Caco-2 (cell line): ENCODE measurements at regions not wholly inside any gene's neighbourhood (a gene's known extent, or its start where the extent isn't known, plus 50 kb on each side); places are given as distances from the start of the nearest gene placed in this dataset.

ENCODE experiments used
- BruUV-seq: library from RNA; stranded (reverse); fragments of 400-500 nt; replicated peaks from 2 replicates; lab custom pipeline; 2021; lab: Mats Ljungman, UMichigan
- CTCF ChIA-PET: fragments of 300-600 bp; sonication (Branson Sonifier 250); formaldehyde crosslinking; loops from one replicate; lab custom pipeline; 2022; ENCODE audit warnings: antibody characterized with exemption; lab: Charles Lee
- POLR2A ChIA-PET: fragments of 300-600 bp; sonication (Branson Sonifier 250); formaldehyde crosslinking; loops from one replicate; lab custom pipeline; 2022; ENCODE audit warnings: antibody characterized with exemption; lab: Charles Lee
- DNase-seq, 2 experiments: peaks; one replicate each; pipeline versions ENCODE4 v3.0.0 to v3.0.0-alpha.2; 2020 to 2022
- H3K27me3 ChIP-seq: replicated peaks from 2 replicates; pipeline ENCODE4 v1.6.0; 2011; ENCODE audit warnings: low read length; ENCODE audit not compliant: control insufficient read depth, insufficient read depth
- H3K36me3 ChIP-seq: 2 replicates; pipeline ENCODE4 v1.5.1; 2011; ENCODE audit warnings: low read length; ENCODE audit not compliant: control insufficient read depth, insufficient read depth
- H3K4me1 ChIP-seq: fragments of 250-450 bp; sonication (Bioruptor Pico); 2 replicates; pipeline ENCODE4 v1.5.1; 2020; ENCODE audit warnings: mild to moderate bottlenecking
- H3K4me3 ChIP-seq: 2 replicates; pipeline ENCODE4 v1.5.1; 2011; ENCODE audit warnings: low read depth, mild to moderate bottlenecking, control low read depth, low read length
- H3K9me3 ChIP-seq: fragments of 250-450 bp; sonication (Bioruptor Pico); 2 replicates; pipeline ENCODE4 v1.5.1; 2020; ENCODE audit warnings: mild to moderate bottlenecking, moderate library complexity
- H3K27ac Mint-ChIP-seq: one replicate; pipeline ENCODE4 v1.8.0; 2022; ENCODE audit warnings: mixed read lengths; ENCODE audit not compliant: unreplicated experiment
- H3K27me3 Mint-ChIP-seq: one replicate; pipeline ENCODE4 v1.8.0; 2022; ENCODE audit warnings: mixed read lengths; ENCODE audit not compliant: insufficient read depth, unreplicated experiment
- H3K36me3 Mint-ChIP-seq: one replicate; pipeline ENCODE4 v1.8.0; 2022; ENCODE audit warnings: mild to moderate bottlenecking, mixed read lengths; ENCODE audit not compliant: insufficient read depth, unreplicated experiment
- H3K4me1 Mint-ChIP-seq: one replicate; pipeline ENCODE4 v1.8.0; 2022; ENCODE audit warnings: low read depth, mixed read lengths; ENCODE audit not compliant: unreplicated experiment
- H3K4me3 Mint-ChIP-seq: one replicate; pipeline ENCODE4 v1.8.0; 2022; ENCODE audit warnings: mild to moderate bottlenecking, moderate library complexity, mixed read lengths; ENCODE audit not compliant: unreplicated experiment
- H3K9me3 Mint-ChIP-seq: one replicate; pipeline ENCODE4 v1.8.0; 2022; ENCODE audit warnings: mixed read lengths; ENCODE audit not compliant: unreplicated experiment
- intact Hi-C: fragments of 100-400 bp; cut with micrococcal nuclease; formaldehyde crosslinking; loops from one replicate; pipeline ENCODE4 v1.10.0; 2022; ENCODE audit not compliant: unreplicated experiment
- TF ChIP-seq, protein P1 (sequence below), 2 experiments: fragments of 200-600 bp in 1 of 2; IDR thresholded peaks; 1 replicate in 1 of 2; 2 replicates in 1 of 2; pipeline versions ENCODE4 v1.5.1 to v1.8.0; 2011 to 2022; ENCODE audit warnings: antibody characterized with exemption in 1 of 2, control low read depth in 1 of 2, inconsistent platforms in 1 of 2, low read depth in 1 of 2, low read length in 1 of 2, mild to moderate bottlenecking in 1 of 2, moderate library complexity in 1 of 2; ENCODE audit not compliant: insufficient read depth in 1 of 2, severe bottlenecking in 1 of 2, unreplicated experiment in 1 of 2

- ChIA-PET CTCF (no interaction called here), POLR2A (no interaction called here)
- no TSS peak for BruUV-seq
Observed at GRCh38 chr10:29048506-29048905, 240.4 kb upstream of the LYZL1 start.

GRCh38 chr10:29050081-29050480 lies 238.8 kb upstream of the LYZL1 start:
- no TSS peak for BruUV-seq
- H3K27ac Mint-ChIP-seq = peak overlapping the region; percentile 13
- TF ChIP-seq, protein P1, sequence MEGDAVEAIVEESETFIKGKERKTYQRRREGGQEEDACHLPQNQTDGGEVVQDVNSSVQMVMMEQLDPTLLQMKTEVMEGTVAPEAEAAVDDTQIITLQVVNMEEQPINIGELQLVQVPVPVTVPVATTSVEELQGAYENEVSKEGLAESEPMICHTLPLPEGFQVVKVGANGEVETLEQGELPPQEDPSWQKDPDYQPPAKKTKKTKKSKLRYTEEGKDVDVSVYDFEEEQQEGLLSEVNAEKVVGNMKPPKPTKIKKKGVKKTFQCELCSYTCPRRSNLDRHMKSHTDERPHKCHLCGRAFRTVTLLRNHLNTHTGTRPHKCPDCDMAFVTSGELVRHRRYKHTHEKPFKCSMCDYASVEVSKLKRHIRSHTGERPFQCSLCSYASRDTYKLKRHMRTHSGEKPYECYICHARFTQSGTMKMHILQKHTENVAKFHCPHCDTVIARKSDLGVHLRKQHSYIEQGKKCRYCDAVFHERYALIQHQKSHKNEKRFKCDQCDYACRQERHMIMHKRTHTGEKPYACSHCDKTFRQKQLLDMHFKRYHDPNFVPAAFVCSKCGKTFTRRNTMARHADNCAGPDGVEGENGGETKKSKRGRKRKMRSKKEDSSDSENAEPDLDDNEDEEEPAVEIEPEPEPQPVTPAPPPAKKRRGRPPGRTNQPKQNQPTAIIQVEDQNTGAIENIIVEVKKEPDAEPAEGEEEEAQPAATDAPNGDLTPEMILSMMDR (IDR thresholded peaks at IDR 0.05; ENCODE audit: insufficient read depth in 1 of 2, low read depth in 1 of 2, low read length in 1 of 2, severe bottlenecking in 1 of 2, unreplicated experiment in 1 of 2) = no peak
- H3K4me3 ChIP-seq = no peak overlapping the region
- H3K4me1 Mint-ChIP-seq = peaks cover 8% of the 10 kb centered on the region
- no peaks in the 10 kb centered on the region for H3K36me3 Mint-ChIP-seq
- DNase-seq = no peak
- POLR2A ChIA-PET = no interaction called here
- CTCF ChIA-PET = no interaction called here
- H3K27me3 ChIP-seq = no peaks in the 10 kb centered on the region
- H3K36me3 ChIP-seq = no peaks in the 10 kb centered on the region; the same call in 1 of the 2 replicates
- no peaks in the 10 kb centered on the region for H3K27me3 Mint-ChIP-seq
- no peaks in the 10 kb centered on the region for H3K9me3 ChIP-seq
- no peak overlapping the region for H3K4me3 Mint-ChIP-seq
- intact Hi-C loops = no loop called here
- no peaks in the 10 kb centered on the region for H3K4me1 ChIP-seq
- H3K9me3 Mint-ChIP-seq = peaks cover 18% of the 10 kb centered on the region

More at GRCh38 chr10:29048506-29048905, 240.4 kb upstream of the LYZL1 start:
- no peak for DNase-seq
- H3K9me3 ChIP-seq = no peaks in the 10 kb centered on the region
- H3K36me3 Mint-ChIP-seq = no peaks in the 10 kb centered on the region
- intact Hi-C loops = no loop called here
- TF ChIP-seq, protein P1 (IDR thresholded peaks at IDR 0.05; ENCODE audit: insufficient read depth in 1 of 2, low read depth in 1 of 2, low read length in 1 of 2, severe bottlenecking in 1 of 2, unreplicated experiment in 1 of 2) = no peak
- no peaks in the 10 kb centered on the region for H3K4me1 ChIP-seq
- no peaks in the 10 kb centered on the region for H3K27me3 ChIP-seq
- H3K36me3 ChIP-seq = no peaks in the 10 kb centered on the region; the same call in 1 of the 2 replicates
- H3K27ac Mint-ChIP-seq = no peak overlapping the region
- H3K27me3 Mint-ChIP-seq = no peaks in the 10 kb centered on the region
- H3K4me1 Mint-ChIP-seq = peaks cover 8% of the 10 kb centered on the region
- peaks cover 20% of the 10 kb centered on the region for H3K9me3 Mint-ChIP-seq
- H3K4me3 ChIP-seq = no peak overlapping the region
- H3K4me3 Mint-ChIP-seq = no peak overlapping the region

DNA sequence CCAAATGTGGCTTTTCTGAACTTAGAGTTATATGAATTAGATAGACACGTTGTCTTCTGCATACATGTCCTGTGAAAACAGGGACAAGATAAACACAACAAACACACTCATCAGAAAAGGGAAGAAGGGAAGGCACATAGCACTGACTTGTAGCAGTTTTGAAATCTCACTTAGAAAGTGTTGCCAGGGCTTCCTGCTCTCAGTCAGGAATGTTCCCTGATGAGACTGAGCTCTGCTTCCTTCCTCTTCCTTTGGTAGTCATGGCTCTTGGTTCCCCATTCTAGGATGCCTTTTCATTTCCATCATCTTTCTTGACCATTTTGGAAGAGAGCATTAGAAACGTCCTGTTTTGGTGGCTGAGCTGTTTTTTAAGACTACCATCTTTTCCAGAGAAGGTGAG lies 233.8 kb upstream of the LYZL1 start:
- Histone ChIP-seq H3K4me1 (no peaks in the 10 kb centered on the region), H3K4me3 (no peak overlapping the region), H3K9me3 (no peaks in the 10 kb centered on the region), H3K36me3 (no peaks in the 10 kb centered on the region; the same call in 1 of the 2 replicates), H3K27me3 (no peaks in the 10 kb centered on the region)
- no TSS peak for BruUV-seq
- TF ChIP-seq, protein P1 (IDR thresholded peaks at IDR 0.05; ENCODE audit: insufficient read depth in 1 of 2, low read depth in 1 of 2, low read length in 1 of 2, severe bottlenecking in 1 of 2, unreplicated experiment in 1 of 2) = no peak
- H3K36me3 Mint-ChIP-seq = no peaks in the 10 kb centered on the region
- H3K27me3 Mint-ChIP-seq = no peaks in the 10 kb centered on the region
- H3K4me1 Mint-ChIP-seq = peaks cover 1% of the 10 kb centered on the region
- CTCF ChIA-PET = no interaction called here
- intact Hi-C loops = no loop called here
- POLR2A ChIA-PET = no interaction called here
- peaks cover 11% of the 10 kb centered on the region for H3K9me3 Mint-ChIP-seq
- no peak overlapping the region for H3K27ac Mint-ChIP-seq
- no peak for DNase-seq
- no peak overlapping the region for H3K4me3 Mint-ChIP-seq
